ENCODE measurements at regions not wholly inside any gene's neighbourhood (a gene's known extent, or its start where the extent isn't known, plus 50 kb on each side); places are given as distances from the start of the nearest gene placed in this dataset.

DNA sequence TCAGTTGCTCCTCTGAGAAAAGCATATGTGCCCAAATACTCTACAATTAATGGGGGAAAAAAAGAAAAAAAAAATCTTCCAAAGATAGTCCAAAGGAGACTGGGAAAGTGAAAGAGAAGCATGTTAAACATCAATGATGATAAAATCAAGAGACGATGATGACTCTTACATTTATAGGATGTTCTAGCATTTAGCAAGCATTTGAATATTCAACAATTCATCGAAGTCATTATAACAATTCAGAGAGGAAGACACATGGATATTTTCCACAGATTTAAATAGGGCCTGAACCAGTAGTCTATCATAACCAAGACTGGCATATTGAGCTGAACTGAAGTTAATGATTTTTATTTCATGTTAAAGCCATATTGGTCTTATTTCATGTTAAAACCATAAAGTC lies 528.4 kb downstream of the INHBA start:
- TF ChIP-seq, protein P1, sequence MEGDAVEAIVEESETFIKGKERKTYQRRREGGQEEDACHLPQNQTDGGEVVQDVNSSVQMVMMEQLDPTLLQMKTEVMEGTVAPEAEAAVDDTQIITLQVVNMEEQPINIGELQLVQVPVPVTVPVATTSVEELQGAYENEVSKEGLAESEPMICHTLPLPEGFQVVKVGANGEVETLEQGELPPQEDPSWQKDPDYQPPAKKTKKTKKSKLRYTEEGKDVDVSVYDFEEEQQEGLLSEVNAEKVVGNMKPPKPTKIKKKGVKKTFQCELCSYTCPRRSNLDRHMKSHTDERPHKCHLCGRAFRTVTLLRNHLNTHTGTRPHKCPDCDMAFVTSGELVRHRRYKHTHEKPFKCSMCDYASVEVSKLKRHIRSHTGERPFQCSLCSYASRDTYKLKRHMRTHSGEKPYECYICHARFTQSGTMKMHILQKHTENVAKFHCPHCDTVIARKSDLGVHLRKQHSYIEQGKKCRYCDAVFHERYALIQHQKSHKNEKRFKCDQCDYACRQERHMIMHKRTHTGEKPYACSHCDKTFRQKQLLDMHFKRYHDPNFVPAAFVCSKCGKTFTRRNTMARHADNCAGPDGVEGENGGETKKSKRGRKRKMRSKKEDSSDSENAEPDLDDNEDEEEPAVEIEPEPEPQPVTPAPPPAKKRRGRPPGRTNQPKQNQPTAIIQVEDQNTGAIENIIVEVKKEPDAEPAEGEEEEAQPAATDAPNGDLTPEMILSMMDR (IDR thresholded peaks at IDR 0.05) = no peak
- no peak for TF ChIP-seq POLR2A (IDR thresholded peaks at IDR 0.05)
